H9 (cell line): ENCODE measurements at regions not wholly inside any gene's neighbourhood (a gene's known extent, or its start where the extent isn't known, plus 50 kb on each side); places are given as distances from the start of the nearest gene placed in this dataset.

ENCODE experiments used
- DNase-seq: peaks from one replicate; pipeline ENCODE4 v3.0.0-alpha.2; 2017
- H2AFZ ChIP-seq: one replicate; pipeline ENCODE4 v1.6.1; 2013; ENCODE audit warnings: mild to moderate bottlenecking, low read length, control low read depth, moderate library complexity
- H2AK5ac ChIP-seq: 2 replicates; pipeline ENCODE4 v1.6.1; 2013; ENCODE audit warnings: low read length, control low read depth, mixed read lengths; ENCODE audit not compliant: insufficient read length
- H2BK120ac ChIP-seq: one replicate; pipeline ENCODE4 v1.6.1; 2013; ENCODE audit warnings: low read depth, mild to moderate bottlenecking, low read length, control low read depth, inconsistent platforms; ENCODE audit not compliant: poor library complexity, severe bottlenecking
- H2BK12ac ChIP-seq: 2 replicates; pipeline ENCODE4 v1.6.1; 2013; ENCODE audit warnings: low read length, control low read depth, mixed read lengths, low read depth; ENCODE audit not compliant: insufficient read length
- H2BK15ac ChIP-seq: 2 replicates; pipeline ENCODE4 v1.6.1; 2013; ENCODE audit warnings: low read depth, low read length, control low read depth
- H2BK20ac ChIP-seq: one replicate; pipeline ENCODE4 v1.6.1; 2013; ENCODE audit warnings: low read depth, mild to moderate bottlenecking, low read length, control low read depth, inconsistent platforms; ENCODE audit not compliant: poor library complexity, severe bottlenecking
- H2BK5ac ChIP-seq: 2 replicates; pipeline ENCODE4 v1.6.1; 2013; ENCODE audit warnings: low read length, control low read depth, mixed read lengths; ENCODE audit not compliant: insufficient read length
- H3K14ac ChIP-seq: 2 replicates; pipeline ENCODE4 v1.6.1; 2013; ENCODE audit warnings: low read length, control low read depth; ENCODE audit not compliant: insufficient read depth
- H3K18ac ChIP-seq: 2 replicates; pipeline ENCODE4 v1.6.1; 2013; ENCODE audit warnings: low read depth, mild to moderate bottlenecking, mixed read lengths, low read length, control low read depth; ENCODE audit not compliant: insufficient read length
- H3K23ac ChIP-seq: 2 replicates; pipeline ENCODE4 v1.6.1; 2013; ENCODE audit warnings: low read length, control low read depth, mixed read lengths, low read depth; ENCODE audit not compliant: insufficient read length
- H3K23me2 ChIP-seq: 2 replicates; pipeline ENCODE4 v1.6.1; 2013; ENCODE audit warnings: low read depth, mild to moderate bottlenecking, mixed read lengths, low read length, control low read depth; ENCODE audit not compliant: insufficient read length, poor library complexity, severe bottlenecking
- H3K27ac ChIP-seq: 2 replicates; pipeline ENCODE4 v1.5.1; 2013; ENCODE audit warnings: low read length, control low read depth, mixed read lengths, low read depth; ENCODE audit not compliant: insufficient read length
- H3K27me3 ChIP-seq: 2 replicates; pipeline ENCODE4 v1.6.1; 2013; ENCODE audit warnings: low read length, control low read depth, inconsistent platforms; ENCODE audit not compliant: insufficient read depth
- H3K4ac ChIP-seq: 2 replicates; pipeline ENCODE4 v1.6.1; 2013; ENCODE audit warnings: low read depth, mild to moderate bottlenecking, control low read depth, inconsistent platforms, low read length, moderate library complexity
- H3K4me1 ChIP-seq: 2 replicates; pipeline ENCODE4 v1.6.1; 2013; ENCODE audit warnings: low read length, control low read depth, inconsistent platforms; ENCODE audit not compliant: insufficient read depth
- H3K4me2 ChIP-seq: 2 replicates; pipeline ENCODE4 v1.6.1; 2013; ENCODE audit warnings: low read length, control low read depth, mixed read lengths; ENCODE audit not compliant: insufficient read length, insufficient read depth
- H3K56ac ChIP-seq: 2 replicates; pipeline ENCODE4 v1.6.1; 2013; ENCODE audit warnings: low read depth, mild to moderate bottlenecking, mixed read lengths, low read length, control low read depth; ENCODE audit not compliant: insufficient read length
- H3K79me1 ChIP-seq: 2 replicates; pipeline ENCODE4 v1.6.1; 2013; ENCODE audit warnings: low read depth, mild to moderate bottlenecking, moderate library complexity, low read length, control low read depth, inconsistent platforms; ENCODE audit not compliant: insufficient read depth, poor library complexity, severe bottlenecking
- H3K79me2 ChIP-seq: 2 replicates; pipeline ENCODE4 v1.6.1; 2013; ENCODE audit warnings: low read length, control low read depth, inconsistent platforms; ENCODE audit not compliant: insufficient read depth
- H3K9ac ChIP-seq: 2 replicates; pipeline ENCODE4 v1.6.1; 2013; ENCODE audit warnings: low read length, control low read depth, mixed read lengths; ENCODE audit not compliant: insufficient read length; ENCODE audit errors: extremely low read depth
- H3K9me3 ChIP-seq: one replicate; pipeline ENCODE4 v1.6.1; 2013; ENCODE audit warnings: low read depth, low read length, inconsistent platforms; ENCODE audit not compliant: control insufficient read depth
- H3T11ph ChIP-seq: one replicate; pipeline ENCODE4 v1.6.1; 2013; ENCODE audit warnings: mild to moderate bottlenecking, low read length, control low read depth, inconsistent platforms
- H4K20me1 ChIP-seq: one replicate; pipeline ENCODE4 v1.6.1; 2013; ENCODE audit not compliant: control insufficient read depth, insufficient read length, insufficient read depth
- H4K5ac ChIP-seq: 2 replicates; pipeline ENCODE4 v1.6.1; 2013; ENCODE audit warnings: low read depth, mild to moderate bottlenecking, mixed read lengths, low read length, control low read depth; ENCODE audit not compliant: insufficient read length
- H4K8ac ChIP-seq: replicated peaks from 2 replicates; pipeline ENCODE4 v1.6.1; 2013; ENCODE audit warnings: low read length, control low read depth, mixed read lengths, low read depth; ENCODE audit not compliant: insufficient read length
- H4K91ac ChIP-seq: 2 replicates; pipeline ENCODE4 v1.6.1; 2013; ENCODE audit warnings: low read depth, mild to moderate bottlenecking, moderate library complexity, mixed read lengths, low read length, control low read depth; ENCODE audit not compliant: insufficient read length
- H3K27ac Mint-ChIP-seq, 3 experiments: 2 replicates in 2 of 3; 3 replicates in 1 of 3; pipeline ENCODE4 v1.8.0; 2020 to 2021; ENCODE audit warnings: mixed read lengths in 3 of 3, mild to moderate bottlenecking in 1 of 3, moderate library complexity in 1 of 3
- H3K27me3 Mint-ChIP-seq: 2 replicates; pipeline ENCODE4 v1.8.0; 2021; ENCODE audit warnings: low read depth, mild to moderate bottlenecking, moderate library complexity, mixed read lengths
- H3K36me3 Mint-ChIP-seq, 3 experiments: 2 replicates in 2 of 3; 3 replicates in 1 of 3; pipeline ENCODE4 v1.8.0; 2020 to 2021; ENCODE audit warnings: low read depth in 3 of 3, mixed read lengths in 3 of 3; ENCODE audit not compliant: insufficient read depth in 1 of 3
- H3K4me1 Mint-ChIP-seq, 2 experiments: 2 replicates each; pipeline ENCODE4 v1.8.0; 2020; ENCODE audit warnings: mixed read lengths in 2 of 2
- H3K4me3 Mint-ChIP-seq, 2 experiments: 2 replicates in 1 of 2; 3 replicates in 1 of 2; pipeline ENCODE4 v1.8.0; 2020 to 2021; ENCODE audit warnings: mild to moderate bottlenecking in 2 of 2, mixed read lengths in 2 of 2, moderate library complexity in 1 of 2
- H3K9me3 Mint-ChIP-seq, 2 experiments: 2 replicates in 1 of 2; 3 replicates in 1 of 2; pipeline ENCODE4 v1.8.0; 2020; ENCODE audit warnings: mild to moderate bottlenecking in 2 of 2, mixed read lengths in 2 of 2, moderate library complexity in 1 of 2
- CTCF ChIP-seq: fragments of 200-600 bp; sonication (generic); conservative IDR thresholded peaks from 3 replicates; pipeline ENCODE4 v1.8.0; 2021; ENCODE audit warnings: antibody characterized with exemption, mild to moderate bottlenecking
- WGBS: extraction: QIAGEN DNeasy Blood & Tissue Kit; methylation state at CpG from one replicate; pipeline ENCODE4 v1.1.7; 2013; ENCODE audit warnings: missing lambda C conversion rate, low lambda C conversion rate, mixed read lengths; ENCODE audit not compliant: insufficient read length; ENCODE audit errors: extremely low coverage; 5-methylcytosine and 5-hydroxymethylcytosine counted together

GRCh38 chr2:163401481-163401880 is 334.3 kb downstream of the FIGN start:
- no peak overlapping the region for H3K27ac Mint-ChIP-seq

More at GRCh38 chr2:163401481-163401880, 334.3 kb downstream of the FIGN start:
- TF ChIP-seq CTCF, result no peak
- no peak overlapping the region for H2BK20ac ChIP-seq
- no peak overlapping the region for H4K8ac ChIP-seq
- H2BK15ac ChIP-seq, result no peak overlapping the region
- no CpG with 5 or more reads among the region's 3 CpGs for WGBS
- H2BK120ac ChIP-seq, result no peak overlapping the region
- DNase-seq, result no peak
- no peak overlapping the region for H3K18ac ChIP-seq
- no peak overlapping the region for H2AK5ac ChIP-seq
- no peaks in the 10 kb centered on the region for H3K9me3 ChIP-seq
- no peaks in the 10 kb centered on the region for H3K9me3 Mint-ChIP-seq
- H3K4me1 ChIP-seq, result no peaks in the 10 kb centered on the region
- H3K27me3 Mint-ChIP-seq, result no peaks in the 10 kb centered on the region
- no peak overlapping the region for H3K4me2 ChIP-seq
- H2AFZ ChIP-seq, result no peak overlapping the region
- no peaks in the 10 kb centered on the region for H3K27me3 ChIP-seq
- no peak overlapping the region for H3K4me3 Mint-ChIP-seq
- no peaks in the 10 kb centered on the region for H3K79me1 ChIP-seq
- H3K27ac ChIP-seq, result no peak overlapping the region
- H3K23ac ChIP-seq, result no peak overlapping the region
- H3T11ph ChIP-seq, result no peak overlapping the region
- no peaks in the 10 kb centered on the region for H3K36me3 Mint-ChIP-seq
- H4K20me1 ChIP-seq, result no peaks in the 10 kb centered on the region
- no peak overlapping the region for H4K5ac ChIP-seq
- H3K4me1 Mint-ChIP-seq, result peaks cover 0 to 4% of the 10 kb centered on the region in 2 experiments; a peak in 1 of 4 replicates
- H2BK5ac ChIP-seq, result no peak overlapping the region
- no peaks in the 10 kb centered on the region for H3K79me2 ChIP-seq
- no peak overlapping the region for H3K56ac ChIP-seq
- no peak overlapping the region for H4K91ac ChIP-seq
- no peak overlapping the region for H3K4ac ChIP-seq
- H3K14ac ChIP-seq, result no peak overlapping the region
- H2BK12ac ChIP-seq, result no peak overlapping the region
- H3K23me2 ChIP-seq, result no peaks in the 10 kb centered on the region
- no peak overlapping the region for H3K9ac ChIP-seq
